Sigmoid colon (tissue), 6 donors: ENCODE measurements at regions not wholly inside any gene's neighbourhood (a gene's known extent, or its start where the extent isn't known, plus 50 kb on each side); places are given as distances from the start of the nearest gene placed in this dataset.

Source experiments
- DNase-seq: peaks from one replicate; pipeline ENCODE4 v3.0.0-alpha.2; 2019
- H3K27ac ChIP-seq, 4 donors: fragments of 200-600 bp; sonication (generic); one replicate each; pipeline ENCODE4 v1.5.1; 2016 to 2019; ENCODE audit warnings: mild to moderate bottlenecking in 1 of 4
- H3K27me3 ChIP-seq, 3 donors: fragments of 200-600 bp; sonication (generic); one replicate each; pipeline ENCODE4 v1.5.1; 2019; ENCODE audit warnings: mild to moderate bottlenecking in 1 of 3
- H3K36me3 ChIP-seq, 4 donors: fragments of 200-600 bp; sonication (generic); one replicate each; pipeline ENCODE4 v1.5.1; 2016 to 2019
- H3K4me1 ChIP-seq, 4 donors: fragments of 200-600 bp; sonication (generic); one replicate each; pipeline ENCODE4 v1.5.1; 2017 to 2019
- H3K4me3 ChIP-seq, 4 donors: fragments of 200-600 bp; sonication (generic); one replicate each; pipeline ENCODE4 v1.5.1; 2017 to 2019; ENCODE audit warnings: mild to moderate bottlenecking in 2 of 4, moderate library complexity in 1 of 4
- H3K9me3 ChIP-seq, 4 donors: fragments of 200-600 bp in 3 of 4; sonication (generic) in 3 of 4; one replicate each; pipeline versions ENCODE4 v1.5.1 to v1.6.1; 2013 to 2019
- EP300 ChIP-seq, 4 donors: sonication (generic); formaldehyde crosslinking; IDR thresholded peaks; one replicate each; pipeline ENCODE4 v1.6.1; 2017; ENCODE audit warnings: antibody characterized with exemption in 4 of 4
- POLR2A ChIP-seq, 2 donors: fragments of 450-650 bp; IDR thresholded peaks; one replicate each; pipeline ENCODE4 v1.6.1; 2016; ENCODE audit warnings: antibody characterized with exemption in 2 of 2, mild to moderate bottlenecking in 2 of 2, moderate library complexity in 2 of 2
- POLR2AphosphoS5 ChIP-seq, 4 donors: sonication (generic); formaldehyde crosslinking; IDR thresholded peaks; one replicate each; pipeline ENCODE4 v1.6.1; 2017; ENCODE audit warnings: antibody characterized with exemption in 4 of 4
- WGBS, 2 donors: extraction: QIAGEN DNeasy Blood & Tissue Kit; methylation state at CpG; one replicate each; pipeline ENCODE4 v1.1.7; 2013; 5-methylcytosine and 5-hydroxymethylcytosine counted together
- intact Hi-C: fragments of 100-400 bp; cut with DNase I; formaldehyde crosslinking; loops from one replicate; pipeline ENCODE4 v1.15.1; 2023
- TF ChIP-seq, protein P1 (sequence below), 4 experiments: fragments of 450-650 bp in 3 of 4; fragments of 200-600 bp in 1 of 4; IDR thresholded peaks; one replicate each; pipeline ENCODE4 v1.5.1; 2016 to 2019; ENCODE audit warnings: antibody characterized with exemption in 4 of 4, mild to moderate bottlenecking in 3 of 4, moderate library complexity in 2 of 4
- donor health status: healthy with polysubstance abuse.
- donor health status: healthy.

DNA sequence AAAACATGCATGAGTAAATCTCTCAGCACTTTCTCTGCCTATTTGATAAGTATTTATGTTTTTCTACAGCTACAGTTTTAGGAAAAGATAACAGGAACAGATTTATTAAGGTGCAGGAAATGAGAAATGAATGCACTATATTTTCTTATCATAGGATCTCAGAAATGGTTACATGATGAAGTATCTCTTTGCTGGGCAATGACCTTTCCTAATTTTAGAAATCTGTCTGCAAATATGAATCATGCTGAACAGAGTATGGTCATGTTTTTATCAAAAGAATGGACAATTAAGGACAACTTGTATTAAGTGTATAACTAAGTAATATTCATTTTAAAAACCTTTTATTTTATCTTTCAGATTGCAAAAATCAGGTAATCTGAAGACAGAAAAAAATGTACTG is 53.8 kb upstream of the SPPL2A start:
- no peak for DNase-seq
- intact Hi-C loops, result no loop called here
- no peak overlapping the region for H3K27ac ChIP-seq
- H3K4me1 ChIP-seq, result no peaks in the 10 kb centered on the region
- no peaks in the 10 kb centered on the region for H3K27me3 ChIP-seq
- TF ChIP-seq POLR2A (IDR thresholded peaks at IDR 0.05) (no peak), POLR2AphosphoS5 (IDR thresholded peaks at IDR 0.05) (no peak), EP300 (IDR thresholded peaks at IDR 0.05) (no peak)
- TF ChIP-seq, protein P1, sequence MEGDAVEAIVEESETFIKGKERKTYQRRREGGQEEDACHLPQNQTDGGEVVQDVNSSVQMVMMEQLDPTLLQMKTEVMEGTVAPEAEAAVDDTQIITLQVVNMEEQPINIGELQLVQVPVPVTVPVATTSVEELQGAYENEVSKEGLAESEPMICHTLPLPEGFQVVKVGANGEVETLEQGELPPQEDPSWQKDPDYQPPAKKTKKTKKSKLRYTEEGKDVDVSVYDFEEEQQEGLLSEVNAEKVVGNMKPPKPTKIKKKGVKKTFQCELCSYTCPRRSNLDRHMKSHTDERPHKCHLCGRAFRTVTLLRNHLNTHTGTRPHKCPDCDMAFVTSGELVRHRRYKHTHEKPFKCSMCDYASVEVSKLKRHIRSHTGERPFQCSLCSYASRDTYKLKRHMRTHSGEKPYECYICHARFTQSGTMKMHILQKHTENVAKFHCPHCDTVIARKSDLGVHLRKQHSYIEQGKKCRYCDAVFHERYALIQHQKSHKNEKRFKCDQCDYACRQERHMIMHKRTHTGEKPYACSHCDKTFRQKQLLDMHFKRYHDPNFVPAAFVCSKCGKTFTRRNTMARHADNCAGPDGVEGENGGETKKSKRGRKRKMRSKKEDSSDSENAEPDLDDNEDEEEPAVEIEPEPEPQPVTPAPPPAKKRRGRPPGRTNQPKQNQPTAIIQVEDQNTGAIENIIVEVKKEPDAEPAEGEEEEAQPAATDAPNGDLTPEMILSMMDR (IDR thresholded peaks at IDR 0.05), result no peak
- no peaks in the 10 kb centered on the region for H3K9me3 ChIP-seq
- no peaks in the 10 kb centered on the region for H3K36me3 ChIP-seq
- no peak overlapping the region for H3K4me3 ChIP-seq

DNA sequence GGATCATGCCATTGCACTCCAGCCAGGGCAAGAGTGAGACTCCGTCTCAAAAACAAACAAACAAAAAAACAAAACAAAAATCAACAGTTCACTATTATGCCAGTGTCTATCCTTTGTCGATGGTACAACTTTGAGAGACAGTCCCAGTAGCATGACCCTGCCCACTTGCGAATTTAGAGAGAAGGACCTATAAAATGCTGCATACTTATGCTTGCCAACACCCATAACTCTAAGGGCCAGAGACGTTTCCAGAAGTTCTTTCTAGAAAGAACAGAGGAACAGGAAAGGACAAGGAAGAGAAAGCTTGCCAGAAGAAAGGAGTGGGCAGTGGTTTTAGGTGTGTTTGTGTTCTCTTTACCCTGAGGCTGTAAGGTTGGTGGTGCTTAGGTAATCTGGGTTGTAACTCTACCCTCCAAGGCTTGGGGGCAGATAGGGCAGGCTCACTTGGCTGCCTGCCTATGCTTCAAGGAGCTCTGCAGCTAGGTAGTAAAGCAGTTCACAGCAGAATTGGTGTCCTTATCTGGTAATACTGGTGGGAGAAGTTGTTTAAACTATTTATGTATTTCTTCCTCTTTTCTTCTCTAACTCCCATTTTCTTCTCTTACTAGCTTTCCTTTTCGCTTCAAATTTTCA is 50.6 kb upstream of the SPPL2A start:
- TF ChIP-seq POLR2AphosphoS5 (IDR thresholded peaks at IDR 0.05), result no peak
- H3K27ac ChIP-seq, result no peak overlapping the region
- H3K9me3 ChIP-seq, result no peaks in the 10 kb centered on the region
- DNase-seq, result no peak
- intact Hi-C loops, result no loop called here
- no peaks in the 10 kb centered on the region for H3K4me1 ChIP-seq
- 17 to 67% methylated on average over 5 of the region's 5 CpGs for WGBS, 2 donors
- H3K36me3 ChIP-seq, result no peaks in the 10 kb centered on the region
- no peak overlapping the region for H3K4me3 ChIP-seq
- no peaks in the 10 kb centered on the region for H3K27me3 ChIP-seq
